Activated naive CD8-positive, alpha-beta T cell treated with anti-CD3 and anti-CD28 coated beads for 36 hours (primary cell): ENCODE measurements at regions not wholly inside any gene's neighbourhood (a gene's known extent, or its start where the extent isn't known, plus 50 kb on each side); places are given as distances from the start of the nearest gene placed in this dataset.

Source experiments
- DNase-seq: peaks from one replicate; pipeline ENCODE4 v3.0.0; 2021
- H3K27ac Mint-ChIP-seq: one replicate; pipeline ENCODE4 v1.8.0; 2022; ENCODE audit warnings: mild to moderate bottlenecking, moderate library complexity, mixed read lengths
- H3K27me3 Mint-ChIP-seq: one replicate; pipeline ENCODE4 v1.8.0; 2022; ENCODE audit warnings: mild to moderate bottlenecking, mixed read lengths
- H3K36me3 Mint-ChIP-seq: one replicate; pipeline ENCODE4 v1.8.0; 2021; ENCODE audit warnings: mild to moderate bottlenecking, mixed read lengths
- H3K4me1 Mint-ChIP-seq: one replicate; pipeline ENCODE4 v1.8.0; 2021; ENCODE audit warnings: mixed read lengths
- H3K4me3 Mint-ChIP-seq: one replicate; pipeline ENCODE4 v1.8.0; 2022; ENCODE audit warnings: mild to moderate bottlenecking, moderate library complexity, mixed read lengths
- H3K9me3 Mint-ChIP-seq: one replicate; pipeline ENCODE4 v1.8.0; 2022; ENCODE audit warnings: mixed read lengths

DNA sequence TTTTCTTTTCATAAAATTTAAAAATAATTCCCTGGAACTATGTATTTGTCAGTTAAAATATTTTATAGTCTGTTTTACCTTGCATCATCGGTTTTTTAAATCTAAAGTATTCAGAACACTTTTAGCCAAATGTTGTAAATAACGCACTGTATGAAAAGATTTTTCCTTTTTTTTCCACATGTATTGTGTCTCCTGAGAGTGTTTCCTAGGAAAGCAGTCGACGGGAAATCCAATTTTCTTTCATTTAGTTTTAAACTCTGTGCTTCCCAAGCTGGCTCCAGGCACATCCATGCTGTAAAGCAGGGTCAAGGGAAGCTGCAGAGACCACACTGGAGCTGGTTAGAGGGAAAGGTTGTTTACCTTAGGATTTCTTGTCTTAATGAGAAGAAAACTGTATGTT lies 1724.3 kb upstream of the TENM3 start:
- Mint-ChIP-seq H3K36me3 (no peaks in the 10 kb centered on the region), H3K27me3 (peaks cover 3% of the 10 kb centered on the region), H3K4me1 (no peaks in the 10 kb centered on the region), H3K9me3 (no peaks in the 10 kb centered on the region), H3K4me3 (no peak overlapping the region), H3K27ac (no peak overlapping the region)
- no peak for DNase-seq

DNA sequence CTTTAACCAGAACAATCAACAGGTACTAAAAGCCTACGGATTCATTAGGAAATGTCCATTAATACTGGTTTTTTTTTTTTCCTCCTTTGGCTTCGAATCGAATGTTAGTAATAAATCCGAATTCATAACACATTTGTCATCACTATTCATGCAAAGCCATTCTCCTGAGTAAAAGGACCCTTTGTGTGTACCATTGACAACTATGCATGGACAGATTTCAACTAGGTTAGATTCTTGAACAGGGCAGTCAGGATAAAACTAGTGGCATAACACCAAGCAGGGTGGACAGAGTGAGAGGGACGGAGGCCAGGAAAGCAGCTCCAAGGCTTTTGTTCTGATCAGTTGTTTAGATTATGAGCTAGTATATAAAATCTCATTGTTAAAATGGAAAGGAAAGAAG lies 1722.0 kb upstream of the TENM3 start:
- Mint-ChIP-seq H3K9me3 (no peaks in the 10 kb centered on the region), H3K4me1 (no peaks in the 10 kb centered on the region), H3K4me3 (no peak overlapping the region), H3K27me3 (no peaks in the 10 kb centered on the region), H3K36me3 (no peaks in the 10 kb centered on the region), H3K27ac (no peak overlapping the region)
- DNase-seq = no peak

DNA sequence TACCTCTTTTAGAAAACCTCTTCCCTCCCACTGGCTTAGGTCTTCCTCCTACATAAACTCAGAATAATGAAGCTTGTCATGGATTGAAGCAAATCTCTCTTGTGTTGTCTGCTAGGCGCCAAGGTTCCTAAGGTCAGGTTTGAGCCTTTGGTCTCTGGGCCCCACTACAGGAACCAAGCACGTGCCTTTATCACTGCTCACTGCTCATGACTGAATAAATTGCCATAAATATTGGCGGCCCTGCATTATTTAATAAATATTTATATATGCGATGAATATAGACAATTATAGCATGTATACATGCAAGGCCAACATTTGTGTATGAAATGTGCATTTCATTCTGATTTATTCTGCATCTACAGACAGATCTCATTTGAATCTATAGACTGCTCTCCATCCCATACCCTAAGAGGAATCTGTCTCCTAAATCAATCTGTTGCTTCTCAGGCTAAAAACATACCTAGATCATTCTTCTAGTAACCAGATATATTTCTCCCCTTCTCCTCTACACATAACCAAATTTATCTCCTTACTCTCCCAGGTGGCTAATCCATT lies 1717.6 kb upstream of the TENM3 start:
- Mint-ChIP-seq H3K4me3 (no peak overlapping the region), H3K9me3 (no peaks in the 10 kb centered on the region), H3K27ac (no peak overlapping the region), H3K36me3 (no peaks in the 10 kb centered on the region), H3K27me3 (no peaks in the 10 kb centered on the region), H3K4me1 (no peaks in the 10 kb centered on the region)
- no peak for DNase-seq

DNA sequence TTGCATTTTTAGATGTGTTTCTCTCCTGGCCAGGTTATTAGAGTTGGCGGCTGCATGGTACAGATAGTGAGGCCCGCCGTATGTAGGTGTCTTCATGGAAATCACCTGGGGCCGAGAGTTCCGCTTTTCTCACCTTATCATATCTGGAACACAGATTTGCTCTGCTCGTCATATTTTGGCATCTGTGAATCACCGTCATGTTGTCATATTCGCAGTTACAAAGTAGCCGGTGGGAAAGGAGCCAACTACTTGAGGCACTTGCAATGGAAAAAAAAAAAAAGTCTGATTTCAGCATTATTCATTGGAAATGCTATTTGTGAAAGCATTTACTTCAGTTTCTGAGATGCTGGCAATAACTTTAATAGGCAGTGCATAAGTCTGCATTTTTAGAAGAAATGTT lies 1715.2 kb upstream of the TENM3 start:
- no peak overlapping the region for H3K27ac Mint-ChIP-seq
- no peaks in the 10 kb centered on the region for H3K36me3 Mint-ChIP-seq
- DNase-seq = no peak
- H3K4me3 Mint-ChIP-seq = no peak overlapping the region
- H3K27me3 Mint-ChIP-seq = no peaks in the 10 kb centered on the region
- H3K9me3 Mint-ChIP-seq = no peaks in the 10 kb centered on the region
- no peaks in the 10 kb centered on the region for H3K4me1 Mint-ChIP-seq

DNA sequence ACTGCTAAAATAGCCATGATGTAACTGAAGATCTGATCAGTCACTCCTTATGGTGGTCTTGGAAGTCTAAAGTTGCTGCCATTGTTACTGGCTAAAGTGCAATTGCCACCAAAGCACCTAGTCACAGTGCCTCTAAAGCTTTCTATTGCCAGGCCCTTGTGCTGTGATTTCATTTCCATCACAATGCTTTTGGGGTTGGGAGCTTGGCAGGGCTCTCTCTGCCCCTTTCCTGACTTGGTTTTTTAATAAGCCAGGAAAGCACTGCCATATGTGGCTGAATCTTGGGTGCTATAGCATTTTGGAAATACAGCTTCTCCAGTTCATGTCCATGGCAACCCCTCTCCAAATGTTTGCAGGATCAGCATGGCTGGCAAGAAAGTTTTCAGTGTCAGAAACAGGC lies 1712.4 kb upstream of the TENM3 start:
- Mint-ChIP-seq H3K9me3 (no peaks in the 10 kb centered on the region), H3K27me3 (no peaks in the 10 kb centered on the region), H3K4me3 (no peak overlapping the region), H3K4me1 (no peaks in the 10 kb centered on the region), H3K36me3 (no peaks in the 10 kb centered on the region), H3K27ac (no peak overlapping the region)
- no peak for DNase-seq

DNA sequence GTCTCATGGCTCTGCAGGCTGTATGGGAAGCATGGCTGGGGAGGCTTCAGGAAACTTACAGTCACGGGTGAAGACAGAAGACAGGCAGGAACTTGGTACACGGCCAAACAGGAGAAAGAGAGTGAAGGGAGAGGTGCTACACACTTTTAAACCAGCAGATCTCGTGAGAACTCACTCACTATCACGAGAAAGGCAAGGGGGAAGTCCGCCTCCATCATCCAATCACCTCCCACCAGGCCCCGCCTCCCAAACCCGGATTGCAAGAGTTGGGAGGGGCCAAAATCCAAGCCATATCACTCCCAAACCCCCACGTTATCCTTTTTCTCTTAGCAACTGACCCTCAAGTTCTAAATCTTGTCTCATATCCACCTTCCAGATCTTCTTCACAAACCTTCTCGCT lies 1710.5 kb upstream of the TENM3 start:
- DNase-seq = no peak
- Mint-ChIP-seq H3K27me3 (no peaks in the 10 kb centered on the region), H3K4me3 (no peak overlapping the region), H3K4me1 (no peaks in the 10 kb centered on the region), H3K36me3 (no peaks in the 10 kb centered on the region), H3K9me3 (no peaks in the 10 kb centered on the region), H3K27ac (no peak overlapping the region)

DNA sequence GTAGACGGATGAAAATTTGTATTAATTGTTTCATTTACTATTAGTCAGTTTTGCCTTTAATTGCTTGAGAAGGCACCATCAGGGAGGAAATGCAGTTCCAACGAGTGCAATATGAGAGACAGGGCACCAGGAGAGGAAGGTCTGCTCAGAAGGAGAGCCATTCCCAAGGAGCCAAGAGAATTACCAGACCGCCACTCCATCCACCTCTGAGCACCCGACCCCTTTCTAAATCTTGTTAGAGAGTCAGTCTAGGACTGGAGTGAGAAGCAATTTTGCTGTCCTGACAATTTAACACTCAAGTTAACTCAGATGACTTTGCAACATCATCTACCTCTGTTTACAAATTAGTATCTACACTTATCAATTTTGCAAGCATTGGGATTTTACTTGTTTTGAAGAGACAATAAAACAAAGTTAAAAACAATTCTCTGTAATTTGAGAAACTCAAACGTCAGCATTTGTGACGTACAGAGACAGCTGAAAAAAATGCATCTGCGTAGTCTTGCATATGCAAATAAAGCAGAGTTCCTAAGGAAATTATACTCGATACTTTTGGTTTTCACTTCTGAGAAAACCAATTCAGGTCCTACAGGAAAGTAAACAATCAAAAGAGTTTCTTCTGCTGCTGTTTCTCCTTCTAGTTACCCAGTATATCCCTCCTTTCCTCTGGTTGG lies 1704.7 kb upstream of the TENM3 start:
- no peaks in the 10 kb centered on the region for H3K9me3 Mint-ChIP-seq
- no peak overlapping the region for H3K27ac Mint-ChIP-seq
- peaks cover 4% of the 10 kb centered on the region for H3K4me1 Mint-ChIP-seq
- H3K27me3 Mint-ChIP-seq = no peaks in the 10 kb centered on the region
- H3K36me3 Mint-ChIP-seq = no peaks in the 10 kb centered on the region
- DNase-seq = no peak
- H3K4me3 Mint-ChIP-seq = no peak overlapping the region

DNA sequence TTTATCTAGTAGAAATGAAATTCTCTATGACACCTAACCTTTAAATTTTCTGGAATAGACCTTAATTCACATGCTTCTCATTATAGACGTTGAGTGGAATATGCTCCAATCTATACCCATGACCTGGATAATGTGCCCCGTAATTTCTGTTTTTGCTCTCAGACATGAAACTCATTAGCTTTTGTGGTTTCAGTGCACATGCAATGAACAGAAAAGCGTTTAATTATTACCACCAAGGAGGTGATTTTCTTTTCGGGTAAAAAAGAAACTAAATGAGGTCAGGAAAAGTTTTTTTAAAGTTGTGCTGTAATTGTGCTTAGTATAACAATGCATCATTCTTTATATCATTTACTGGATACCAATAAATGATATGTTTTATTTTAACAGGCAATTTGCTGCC lies 1703.9 kb upstream of the TENM3 start:
- H3K9me3 Mint-ChIP-seq = no peaks in the 10 kb centered on the region
- no peaks in the 10 kb centered on the region for H3K36me3 Mint-ChIP-seq
- H3K27me3 Mint-ChIP-seq = no peaks in the 10 kb centered on the region
- no peak overlapping the region for H3K27ac Mint-ChIP-seq
- H3K4me3 Mint-ChIP-seq = no peak overlapping the region
- peaks cover 4% of the 10 kb centered on the region for H3K4me1 Mint-ChIP-seq
- DNase-seq = no peak

DNA sequence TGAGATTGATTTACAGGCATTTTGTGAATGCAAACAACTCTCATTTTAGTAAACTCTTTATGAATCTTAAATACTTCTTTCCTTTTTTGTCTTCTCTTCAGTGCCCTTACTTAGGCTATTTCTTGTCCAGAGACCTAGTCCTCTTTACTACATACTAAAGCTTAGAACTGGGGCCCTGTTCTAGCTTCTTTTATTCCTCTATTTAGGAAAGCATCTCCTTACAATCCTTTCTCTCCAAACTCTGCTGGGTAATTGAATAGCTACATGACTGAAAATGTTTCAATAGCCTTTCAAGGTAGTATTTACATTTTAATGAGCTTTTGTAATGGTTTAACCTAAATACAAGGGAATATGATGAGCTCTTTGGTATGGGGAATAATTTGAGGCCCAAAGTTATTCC lies 1701.5 kb upstream of the TENM3 start:
- no peaks in the 10 kb centered on the region for H3K9me3 Mint-ChIP-seq
- H3K36me3 Mint-ChIP-seq = no peaks in the 10 kb centered on the region
- DNase-seq = no peak
- no peak overlapping the region for H3K4me3 Mint-ChIP-seq
- peaks cover 4% of the 10 kb centered on the region for H3K4me1 Mint-ChIP-seq
- H3K27ac Mint-ChIP-seq = no peak overlapping the region
- no peaks in the 10 kb centered on the region for H3K27me3 Mint-ChIP-seq

DNA sequence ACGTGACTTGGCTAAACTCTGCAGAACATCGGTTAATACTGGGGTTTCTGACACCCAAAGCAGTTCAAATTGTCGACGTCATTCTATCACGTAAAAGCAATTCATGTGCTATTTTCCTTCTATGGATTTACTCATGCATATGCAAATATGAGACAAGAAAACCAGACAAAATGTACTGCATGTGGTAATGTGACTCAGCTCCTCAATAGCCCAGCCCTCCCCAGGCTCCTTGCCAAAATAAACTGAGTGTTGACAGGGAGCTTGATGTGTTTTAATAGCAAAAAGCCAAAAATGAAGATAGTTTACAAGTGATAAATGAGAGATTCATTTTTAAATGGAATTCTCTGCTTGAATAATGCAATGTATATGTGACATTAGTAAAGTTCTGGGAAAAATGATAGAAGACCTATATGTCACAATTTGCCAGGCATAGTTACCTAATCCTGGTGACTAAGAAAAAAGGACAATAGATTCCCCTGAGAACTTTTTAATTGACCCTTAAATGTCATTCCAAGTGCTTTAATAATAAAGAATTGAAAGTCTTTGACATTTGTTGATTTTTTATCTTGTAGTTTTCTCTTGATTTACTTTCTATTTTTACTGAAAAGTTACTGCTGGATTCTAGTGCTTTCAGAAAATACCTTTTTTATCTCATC lies 1700.6 kb upstream of the TENM3 start:
- Mint-ChIP-seq H3K9me3 (no peaks in the 10 kb centered on the region), H3K4me3 (no peak overlapping the region), H3K36me3 (peaks cover 2% of the 10 kb centered on the region), H3K4me1 (peaks cover 4% of the 10 kb centered on the region), H3K27ac (no peak overlapping the region), H3K27me3 (no peaks in the 10 kb centered on the region)
- DNase-seq = no peak

DNA sequence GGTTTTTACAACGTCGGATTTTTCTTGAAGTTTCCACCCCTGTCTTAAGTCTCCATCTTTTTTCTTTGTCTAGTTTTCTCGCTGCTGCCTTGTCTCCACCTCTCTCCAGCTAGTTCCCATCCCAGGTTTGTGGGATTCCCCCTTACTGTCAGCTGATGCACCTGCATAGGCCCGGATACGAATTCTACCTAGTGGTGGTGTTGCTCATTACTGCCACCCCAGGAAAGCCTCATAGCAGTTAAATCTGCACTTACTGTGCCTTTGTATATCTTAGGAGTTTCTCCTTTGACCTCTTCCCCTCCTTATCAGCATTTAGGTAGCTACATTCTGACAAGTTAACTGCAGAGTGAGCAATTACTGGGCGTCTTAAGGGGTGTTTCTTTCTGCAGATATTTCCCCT lies 1693.1 kb upstream of the TENM3 start:
- DNase-seq = no peak
- Mint-ChIP-seq H3K4me3 (no peak overlapping the region), H3K36me3 (peaks cover 2% of the 10 kb centered on the region)

DNA sequence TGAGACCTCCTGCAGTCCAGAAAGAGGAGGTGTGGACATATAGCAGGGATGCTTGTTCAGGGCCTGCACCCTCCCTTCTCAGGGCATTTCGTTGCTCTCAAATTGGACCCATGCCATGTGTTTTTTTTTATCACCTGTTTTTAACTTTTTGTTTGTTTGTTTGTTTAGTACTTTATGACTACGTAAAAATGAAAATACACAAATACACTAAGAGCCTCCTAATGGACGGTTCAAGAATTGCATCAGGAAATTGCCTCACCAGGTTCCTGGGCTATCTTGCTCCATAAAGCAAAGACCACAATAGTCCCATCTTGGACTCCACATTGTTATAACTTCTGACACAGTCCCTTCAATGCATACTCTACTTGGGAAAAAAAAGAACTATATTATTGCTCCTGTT lies 1685.9 kb upstream of the TENM3 start:
- no peak for DNase-seq
- Mint-ChIP-seq H3K4me3 (no peak overlapping the region), H3K4me1 (no peaks in the 10 kb centered on the region), H3K27me3 (no peaks in the 10 kb centered on the region), H3K36me3 (no peaks in the 10 kb centered on the region), H3K9me3 (no peaks in the 10 kb centered on the region), H3K27ac (no peak overlapping the region)

More for the DNA sequence above, 1693.1 kb upstream of the TENM3 start:
- no peaks in the 10 kb centered on the region for H3K4me1 Mint-ChIP-seq
- no peaks in the 10 kb centered on the region for H3K27me3 Mint-ChIP-seq
- H3K27ac Mint-ChIP-seq = no peak overlapping the region
- H3K9me3 Mint-ChIP-seq = no peaks in the 10 kb centered on the region

DNA sequence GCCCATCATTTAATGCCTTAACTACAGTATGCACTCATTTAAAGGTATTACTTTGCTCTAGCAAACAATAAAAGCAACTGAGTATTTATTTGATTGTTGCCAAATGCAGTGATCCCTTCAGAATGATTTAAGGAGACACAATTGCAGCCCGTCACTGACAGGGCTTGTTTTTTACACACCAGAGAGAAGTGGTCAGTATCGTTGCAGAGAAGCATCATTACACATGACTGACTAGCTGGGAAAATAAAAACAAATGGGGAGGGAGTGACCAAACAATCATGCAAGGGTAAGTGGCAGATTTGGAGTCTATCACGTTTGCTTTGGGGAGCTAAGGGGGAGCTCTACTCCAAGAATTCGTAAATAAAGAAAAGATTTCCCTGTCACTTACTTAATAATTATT lies 1685.3 kb upstream of the TENM3 start:
- Mint-ChIP-seq H3K4me1 (no peaks in the 10 kb centered on the region), H3K4me3 (no peak overlapping the region), H3K9me3 (no peaks in the 10 kb centered on the region), H3K27ac (no peak overlapping the region), H3K36me3 (no peaks in the 10 kb centered on the region), H3K27me3 (no peaks in the 10 kb centered on the region)
- no peak for DNase-seq

DNA sequence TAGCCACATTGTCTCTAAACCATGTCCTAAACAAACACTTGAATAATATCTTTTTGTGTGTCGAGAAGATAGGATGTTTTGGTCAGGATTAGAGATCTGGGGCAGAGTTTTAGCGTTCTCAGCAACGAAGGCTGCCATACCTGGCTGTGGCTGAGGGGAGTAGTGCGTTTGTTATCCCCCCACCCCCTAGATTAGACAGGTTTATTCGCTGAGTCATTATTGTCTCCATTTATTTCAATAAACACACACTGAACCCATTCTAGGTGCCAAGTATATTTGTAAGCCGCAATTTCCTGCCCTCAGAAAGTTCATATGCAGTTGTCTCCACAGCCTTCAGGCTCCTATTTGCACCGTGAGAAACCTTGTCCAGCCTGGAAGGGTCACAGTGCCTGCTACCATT lies 1684.8 kb upstream of the TENM3 start:
- no peaks in the 10 kb centered on the region for H3K9me3 Mint-ChIP-seq
- no peaks in the 10 kb centered on the region for H3K4me1 Mint-ChIP-seq
- no peaks in the 10 kb centered on the region for H3K36me3 Mint-ChIP-seq
- H3K4me3 Mint-ChIP-seq = no peak overlapping the region
- H3K27me3 Mint-ChIP-seq = no peaks in the 10 kb centered on the region
- no peak for DNase-seq
- H3K27ac Mint-ChIP-seq = no peak overlapping the region

DNA sequence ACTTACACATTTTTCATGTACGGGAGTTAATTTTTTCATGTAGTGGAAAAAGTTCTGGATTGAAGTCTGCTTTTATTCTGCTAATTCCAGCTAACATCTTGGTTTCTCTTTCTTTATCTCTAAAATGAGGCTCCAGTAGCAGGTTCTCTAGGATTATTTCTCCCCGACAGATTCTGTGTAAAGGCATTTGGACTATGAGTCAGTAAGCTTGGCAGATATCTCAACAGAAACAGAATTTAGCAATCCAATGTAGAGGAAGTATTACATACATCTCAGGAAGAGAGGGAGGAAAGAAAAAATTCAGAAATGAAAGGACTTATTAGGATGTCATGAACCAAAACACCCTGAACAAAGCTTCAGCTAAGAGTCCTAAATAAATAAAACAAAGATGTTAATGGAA lies 1682.3 kb upstream of the TENM3 start:
- no peaks in the 10 kb centered on the region for H3K27me3 Mint-ChIP-seq

DNA sequence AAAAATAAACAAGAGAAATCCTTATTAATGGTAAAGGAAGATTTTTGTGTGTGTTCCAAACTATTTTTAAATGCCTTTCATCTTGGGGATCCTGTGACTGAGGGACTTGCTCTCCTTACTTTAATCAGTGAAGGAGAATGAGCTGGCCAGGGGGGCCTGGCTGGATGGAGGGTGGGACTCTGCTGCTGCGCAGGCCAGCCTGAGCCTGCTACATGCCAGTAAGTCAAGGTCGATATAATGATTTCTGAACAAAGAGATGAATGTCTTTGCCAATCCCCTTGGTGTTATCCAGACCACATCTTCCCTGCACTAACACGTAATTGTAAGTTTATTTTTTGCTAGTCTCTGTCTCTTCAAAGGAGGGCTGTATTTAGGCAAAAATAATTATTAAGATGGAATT lies 1679.2 kb upstream of the TENM3 start:
- Mint-ChIP-seq H3K4me3 (no peak overlapping the region), H3K36me3 (no peaks in the 10 kb centered on the region), H3K27me3 (no peaks in the 10 kb centered on the region), H3K9me3 (peaks cover 5% of the 10 kb centered on the region), H3K4me1 (no peaks in the 10 kb centered on the region), H3K27ac (no peak overlapping the region)
- no peak for DNase-seq

More for the DNA sequence above, 1682.3 kb upstream of the TENM3 start:
- no peaks in the 10 kb centered on the region for H3K36me3 Mint-ChIP-seq
- H3K27ac Mint-ChIP-seq = no peak overlapping the region
- peaks cover 2% of the 10 kb centered on the region for H3K9me3 Mint-ChIP-seq
- H3K4me1 Mint-ChIP-seq = no peaks in the 10 kb centered on the region
- H3K4me3 Mint-ChIP-seq = no peak overlapping the region
- no peak for DNase-seq
